Neural cell (in vitro differentiated cells): ENCODE measurements at regions not wholly inside any gene's neighbourhood (a gene's known extent, or its start where the extent isn't known, plus 50 kb on each side); places are given as distances from the start of the nearest gene placed in this dataset.

Source experiments
- H2AFZ ChIP-seq: fragments of 200-600, 300-800 bp; sonication (generic), shearing (Covaris generic); 2 replicates; pipeline ENCODE4 v1.6.0; 2014; ENCODE audit warnings: low read depth, mild to moderate bottlenecking, antibody characterized with exemption, low read length, moderate library complexity
- H3F3A ChIP-seq: fragments of 200-600 bp; shearing (Covaris generic); 2 replicates; pipeline ENCODE4 v1.6.1; 2016; ENCODE audit warnings: mild to moderate bottlenecking, moderate library complexity, mixed read lengths, antibody characterized with exemption, low read length; ENCODE audit not compliant: insufficient read depth, poor library complexity, severe bottlenecking
- H3K27ac ChIP-seq: fragments of 200-600, 300-800 bp; sonication (generic), shearing (Covaris generic); 2 replicates; pipeline ENCODE4 v1.5.1; 2014; ENCODE audit warnings: mild to moderate bottlenecking, low read length, moderate library complexity
- H3K27me3 ChIP-seq: fragments of 300-800, 200-600 bp; sonication (generic), shearing (Covaris generic); 2 replicates; pipeline ENCODE4 v1.6.0; 2014; ENCODE audit warnings: mild to moderate bottlenecking, low read depth, low read length, moderate library complexity; ENCODE audit not compliant: insufficient read depth
- H3K36me3 ChIP-seq: fragments of 300-800, 200-600 bp; sonication (generic), shearing (Covaris generic); 2 replicates; pipeline ENCODE4 v1.5.1; 2014; ENCODE audit warnings: mild to moderate bottlenecking, antibody characterized with exemption, low read length, moderate library complexity; ENCODE audit not compliant: insufficient read depth
- H3K4me2 ChIP-seq: fragments of 300-800, 200-600 bp; sonication (generic), shearing (Covaris generic); 2 replicates; pipeline ENCODE4 v1.6.0; 2014; ENCODE audit warnings: mild to moderate bottlenecking, low read length
- H3K4me3 ChIP-seq: fragments of 300-800, 200-600 bp; sonication (generic), shearing (Covaris generic); 2 replicates; pipeline ENCODE4 v1.5.1; 2014; ENCODE audit warnings: mild to moderate bottlenecking, low read length, moderate library complexity
- H3K79me2 ChIP-seq: fragments of 200-600 bp; shearing (Covaris generic); replicated peaks from 2 replicates; pipeline ENCODE4 v1.6.0; 2014; ENCODE audit warnings: mild to moderate bottlenecking, low read length, moderate library complexity; ENCODE audit not compliant: insufficient read depth
- H3K9ac ChIP-seq: fragments of 300-800, 200-600 bp; sonication (generic), shearing (Covaris generic); 2 replicates; pipeline ENCODE4 v1.6.1; 2016; ENCODE audit warnings: mild to moderate bottlenecking, low read length, mixed read lengths
- H3K9me2 ChIP-seq: fragments of 200-600 bp; shearing (Covaris generic); 2 replicates; pipeline ENCODE4 v1.6.1; 2016; ENCODE audit warnings: mild to moderate bottlenecking, low read length, mixed read lengths; ENCODE audit not compliant: insufficient read depth
- H3K9me3 ChIP-seq: fragments of 200-600, 300-800 bp; sonication (generic), shearing (Covaris generic); 2 replicates; pipeline ENCODE4 v1.6.1; 2016; ENCODE audit warnings: mild to moderate bottlenecking, mixed run types, low read length, moderate library complexity, mixed read lengths
- H4K20me1 ChIP-seq: fragments of 200-600 bp; shearing (Covaris generic); 2 replicates; pipeline ENCODE4 v1.6.1; 2016; ENCODE audit warnings: mild to moderate bottlenecking, mixed run types; ENCODE audit not compliant: insufficient read depth
- EZH2 ChIP-seq: fragments of 200-600, 300-800 bp; shearing (Covaris generic), sonication (generic); IDR thresholded peaks from 2 replicates; pipeline ENCODE4 v1.6.1; 2014; ENCODE audit warnings: antibody characterized with exemption, low read length, borderline replicate concordance, mild to moderate bottlenecking; ENCODE audit not compliant: insufficient read depth, poor library complexity, severe bottlenecking
- MXI1 ChIP-seq: fragments of 450-650 bp; conservative IDR thresholded peaks from 2 replicates; pipeline ENCODE4 v1.6.1; 2014; ENCODE audit warnings: antibody characterized with exemption, mild to moderate bottlenecking; ENCODE audit not compliant: poor library complexity, severe bottlenecking
- POLR2AphosphoS5 ChIP-seq: IDR thresholded peaks from 2 replicates; pipeline ENCODE4 v1.6.1; 2012
- RAD21 ChIP-seq: fragments of 450-650 bp; conservative IDR thresholded peaks from 2 replicates; pipeline ENCODE4 v1.6.1; 2014; ENCODE audit warnings: antibody characterized with exemption, mild to moderate bottlenecking, moderate library complexity
- REST ChIP-seq: IDR thresholded peaks from 2 replicates; pipeline ENCODE4 v1.6.1; 2012; ENCODE audit warnings: borderline replicate concordance
- SMC3 ChIP-seq: fragments of 450-650 bp; conservative IDR thresholded peaks from 2 replicates; pipeline ENCODE4 v1.6.1; 2014; ENCODE audit warnings: antibody characterized with exemption, mild to moderate bottlenecking, moderate library complexity; ENCODE audit not compliant: poor library complexity
- TAF1 ChIP-seq: IDR thresholded peaks from 2 replicates; pipeline ENCODE4 v1.6.1; 2012; ENCODE audit warnings: low read depth
- TF ChIP-seq, protein P1 (sequence below): fragments of 450-650 bp; IDR thresholded peaks from 2 replicates; pipeline ENCODE4 v1.5.1; 2014; ENCODE audit warnings: antibody characterized with exemption, mild to moderate bottlenecking, moderate library complexity; ENCODE audit not compliant: poor library complexity, severe bottlenecking

- no peaks in the 10 kb centered on the region for H3K27me3 ChIP-seq
- H4K20me1 ChIP-seq = no peaks in the 10 kb centered on the region
- H3K36me3 ChIP-seq = no peaks in the 10 kb centered on the region
- no peak overlapping the region for H3K4me2 ChIP-seq
- TF ChIP-seq POLR2AphosphoS5 (no peak), SMC3 (no peak), EZH2 (no peak), MXI1 (no peak), RAD21 (no peak), REST (no peak)
- TF ChIP-seq, protein P1, sequence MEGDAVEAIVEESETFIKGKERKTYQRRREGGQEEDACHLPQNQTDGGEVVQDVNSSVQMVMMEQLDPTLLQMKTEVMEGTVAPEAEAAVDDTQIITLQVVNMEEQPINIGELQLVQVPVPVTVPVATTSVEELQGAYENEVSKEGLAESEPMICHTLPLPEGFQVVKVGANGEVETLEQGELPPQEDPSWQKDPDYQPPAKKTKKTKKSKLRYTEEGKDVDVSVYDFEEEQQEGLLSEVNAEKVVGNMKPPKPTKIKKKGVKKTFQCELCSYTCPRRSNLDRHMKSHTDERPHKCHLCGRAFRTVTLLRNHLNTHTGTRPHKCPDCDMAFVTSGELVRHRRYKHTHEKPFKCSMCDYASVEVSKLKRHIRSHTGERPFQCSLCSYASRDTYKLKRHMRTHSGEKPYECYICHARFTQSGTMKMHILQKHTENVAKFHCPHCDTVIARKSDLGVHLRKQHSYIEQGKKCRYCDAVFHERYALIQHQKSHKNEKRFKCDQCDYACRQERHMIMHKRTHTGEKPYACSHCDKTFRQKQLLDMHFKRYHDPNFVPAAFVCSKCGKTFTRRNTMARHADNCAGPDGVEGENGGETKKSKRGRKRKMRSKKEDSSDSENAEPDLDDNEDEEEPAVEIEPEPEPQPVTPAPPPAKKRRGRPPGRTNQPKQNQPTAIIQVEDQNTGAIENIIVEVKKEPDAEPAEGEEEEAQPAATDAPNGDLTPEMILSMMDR = no peak
- H3K4me3 ChIP-seq = no peak overlapping the region
- no peak overlapping the region for H2AFZ ChIP-seq
- no peaks in the 10 kb centered on the region for H3K79me2 ChIP-seq
- H3F3A ChIP-seq = no peaks in the 10 kb centered on the region
- H3K27ac ChIP-seq = no peak overlapping the region
- no peaks in the 10 kb centered on the region for H3K9me3 ChIP-seq
- no peak overlapping the region for H3K9ac ChIP-seq
- H3K9me2 ChIP-seq = no peaks in the 10 kb centered on the region
Observed at GRCh38 chr18:40582105-40582504, 1372.9 kb upstream of the PIK3C3 start.

- Histone ChIP-seq H3K27me3 (no peaks in the 10 kb centered on the region), H3K9ac (no peak overlapping the region), H3K9me2 (no peaks in the 10 kb centered on the region), H3K9me3 (no peaks in the 10 kb centered on the region), H3K27ac (no peak overlapping the region), H3F3A (peaks cover 3% of the 10 kb centered on the region), H3K4me2 (no peak overlapping the region), H3K36me3 (no peaks in the 10 kb centered on the region), H3K4me3 (no peak overlapping the region), H2AFZ (no peak overlapping the region), H3K79me2 (no peaks in the 10 kb centered on the region), H4K20me1 (no peaks in the 10 kb centered on the region)
- TF ChIP-seq REST = no peak
- TF ChIP-seq RAD21 = no peak
- TF ChIP-seq SMC3 = no peak
- no peak for TF ChIP-seq TAF1
Observed at GRCh38 chr18:40577981-40578365, 1377.1 kb upstream of the PIK3C3 start.
